Ishikawa (cell line): ENCODE measurements at regions not wholly inside any gene's neighbourhood (a gene's known extent, or its start where the extent isn't known, plus 50 kb on each side); places are given as distances from the start of the nearest gene placed in this dataset.

Experiments used
- CEBPB ChIP-seq: IDR thresholded peaks from 2 replicates; pipeline ENCODE4 v1.6.1; 2012
- CREB1 ChIP-seq: IDR thresholded peaks from 2 replicates; pipeline ENCODE4 v1.6.1; 2012; ENCODE audit warnings: low read depth
- EGR1 ChIP-seq: IDR thresholded peaks from 2 replicates; pipeline ENCODE4 v1.6.1; 2012
- EP300 ChIP-seq: IDR thresholded peaks from 2 replicates; pipeline ENCODE4 v1.6.1; 2012; ENCODE audit warnings: borderline replicate concordance
- FOXM1 ChIP-seq: IDR thresholded peaks from 2 replicates; pipeline ENCODE4 v1.6.1; 2012; ENCODE audit warnings: low read depth, borderline replicate concordance
- NFIC ChIP-seq: IDR thresholded peaks from 2 replicates; pipeline ENCODE4 v1.6.1; 2012
- RAD21 ChIP-seq: IDR thresholded peaks from 2 replicates; pipeline ENCODE4 v1.6.1; 2012; ENCODE audit warnings: low read depth
- TAF1 ChIP-seq: IDR thresholded peaks from 2 replicates; pipeline ENCODE4 v1.6.1; 2012; ENCODE audit warnings: low read depth, mild to moderate bottlenecking
- TCF12 ChIP-seq: IDR thresholded peaks from 2 replicates; pipeline ENCODE4 v1.6.1; 2012; ENCODE audit warnings: low read depth
- TEAD4 ChIP-seq: IDR thresholded peaks from 2 replicates; pipeline ENCODE4 v1.6.1; 2012
- USF1 ChIP-seq: IDR thresholded peaks from 2 replicates; pipeline ENCODE4 v1.6.1; 2012
- YY1 ChIP-seq: IDR thresholded peaks from 2 replicates; pipeline ENCODE4 v1.6.1; 2012; ENCODE audit warnings: low read depth
- ZBTB7A ChIP-seq: IDR thresholded peaks from 2 replicates; pipeline ENCODE4 v1.6.1; 2012; ENCODE audit warnings: low read depth
- TF ChIP-seq, protein P1 (sequence below): IDR thresholded peaks from 2 replicates; pipeline ENCODE4 v1.6.1; 2012; ENCODE audit warnings: low read depth, mild to moderate bottlenecking
- TF ChIP-seq, protein P2 (sequence below): IDR thresholded peaks from 2 replicates; pipeline ENCODE4 v1.6.1; 2012

DNA sequence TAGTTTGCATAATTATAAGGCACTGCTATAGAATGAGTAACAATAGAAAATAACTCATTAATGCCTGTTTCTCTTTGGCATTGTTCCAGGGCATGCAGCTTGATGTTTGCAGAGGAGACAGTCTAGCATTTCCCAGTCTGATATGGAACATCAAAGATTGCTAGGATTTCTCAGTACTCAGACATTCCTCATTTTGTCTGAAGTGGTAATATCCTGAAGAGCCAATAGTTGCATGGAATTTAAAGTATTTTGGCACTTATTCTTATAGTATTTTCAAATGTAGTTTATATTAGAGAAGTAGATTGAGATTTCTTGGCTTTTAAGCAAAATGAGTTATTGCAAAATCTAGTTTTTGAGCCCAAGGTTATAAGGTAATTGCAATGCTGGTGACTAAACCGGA, 337.3 kb upstream of the E2F7 start:
- TF ChIP-seq, protein P1, sequence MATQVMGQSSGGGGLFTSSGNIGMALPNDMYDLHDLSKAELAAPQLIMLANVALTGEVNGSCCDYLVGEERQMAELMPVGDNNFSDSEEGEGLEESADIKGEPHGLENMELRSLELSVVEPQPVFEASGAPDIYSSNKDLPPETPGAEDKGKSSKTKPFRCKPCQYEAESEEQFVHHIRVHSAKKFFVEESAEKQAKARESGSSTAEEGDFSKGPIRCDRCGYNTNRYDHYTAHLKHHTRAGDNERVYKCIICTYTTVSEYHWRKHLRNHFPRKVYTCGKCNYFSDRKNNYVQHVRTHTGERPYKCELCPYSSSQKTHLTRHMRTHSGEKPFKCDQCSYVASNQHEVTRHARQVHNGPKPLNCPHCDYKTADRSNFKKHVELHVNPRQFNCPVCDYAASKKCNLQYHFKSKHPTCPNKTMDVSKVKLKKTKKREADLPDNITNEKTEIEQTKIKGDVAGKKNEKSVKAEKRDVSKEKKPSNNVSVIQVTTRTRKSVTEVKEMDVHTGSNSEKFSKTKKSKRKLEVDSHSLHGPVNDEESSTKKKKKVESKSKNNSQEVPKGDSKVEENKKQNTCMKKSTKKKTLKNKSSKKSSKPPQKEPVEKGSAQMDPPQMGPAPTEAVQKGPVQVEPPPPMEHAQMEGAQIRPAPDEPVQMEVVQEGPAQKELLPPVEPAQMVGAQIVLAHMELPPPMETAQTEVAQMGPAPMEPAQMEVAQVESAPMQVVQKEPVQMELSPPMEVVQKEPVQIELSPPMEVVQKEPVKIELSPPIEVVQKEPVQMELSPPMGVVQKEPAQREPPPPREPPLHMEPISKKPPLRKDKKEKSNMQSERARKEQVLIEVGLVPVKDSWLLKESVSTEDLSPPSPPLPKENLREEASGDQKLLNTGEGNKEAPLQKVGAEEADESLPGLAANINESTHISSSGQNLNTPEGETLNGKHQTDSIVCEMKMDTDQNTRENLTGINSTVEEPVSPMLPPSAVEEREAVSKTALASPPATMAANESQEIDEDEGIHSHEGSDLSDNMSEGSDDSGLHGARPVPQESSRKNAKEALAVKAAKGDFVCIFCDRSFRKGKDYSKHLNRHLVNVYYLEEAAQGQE = no peak
- no peak for TF ChIP-seq CEBPB
- TF ChIP-seq, protein P2, sequence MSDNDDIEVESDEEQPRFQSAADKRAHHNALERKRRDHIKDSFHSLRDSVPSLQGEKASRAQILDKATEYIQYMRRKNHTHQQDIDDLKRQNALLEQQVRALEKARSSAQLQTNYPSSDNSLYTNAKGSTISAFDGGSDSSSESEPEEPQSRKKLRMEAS = no peak
- no peak for TF ChIP-seq NFIC
- TF ChIP-seq EGR1 = no peak
- TF ChIP-seq USF1 = no peak

GRCh38 chr12:77401770-77402081, 336.4 kb upstream of the E2F7 start:
- TF ChIP-seq TCF12 = no peak
- TF ChIP-seq USF1 = no peak
- TF ChIP-seq TEAD4 = no peak
- no peak for TF ChIP-seq EP300
- no peak for TF ChIP-seq EGR1
- TF ChIP-seq, protein P1 = no peak
- no peak for TF ChIP-seq NFIC
- no peak for TF ChIP-seq CEBPB
- no peak for TF ChIP-seq ZBTB7A
- no peak for TF ChIP-seq FOXM1
- TF ChIP-seq CREB1 = no peak
- TF ChIP-seq YY1 = no peak
- TF ChIP-seq TAF1 = no peak
- TF ChIP-seq, protein P2 = no peak
- no peak for TF ChIP-seq RAD21

- no peak for TF ChIP-seq YY1
- TF ChIP-seq ZBTB7A = no peak
- no peak for TF ChIP-seq EGR1
- no peak for TF ChIP-seq TCF12
- no peak for TF ChIP-seq EP300
- no peak for TF ChIP-seq RAD21
- TF ChIP-seq, protein P2 = no peak
- TF ChIP-seq CREB1 = no peak
- TF ChIP-seq TEAD4 = no peak
- TF ChIP-seq TAF1 = no peak
- TF ChIP-seq, protein P1 = no peak
- no peak for TF ChIP-seq NFIC
- no peak for TF ChIP-seq USF1
- TF ChIP-seq FOXM1 = no peak
- TF ChIP-seq CEBPB = no peak
These were observed 335.8 kb upstream of the E2F7 start for GRCh38 chr12:77401064-77401769.

DNA sequence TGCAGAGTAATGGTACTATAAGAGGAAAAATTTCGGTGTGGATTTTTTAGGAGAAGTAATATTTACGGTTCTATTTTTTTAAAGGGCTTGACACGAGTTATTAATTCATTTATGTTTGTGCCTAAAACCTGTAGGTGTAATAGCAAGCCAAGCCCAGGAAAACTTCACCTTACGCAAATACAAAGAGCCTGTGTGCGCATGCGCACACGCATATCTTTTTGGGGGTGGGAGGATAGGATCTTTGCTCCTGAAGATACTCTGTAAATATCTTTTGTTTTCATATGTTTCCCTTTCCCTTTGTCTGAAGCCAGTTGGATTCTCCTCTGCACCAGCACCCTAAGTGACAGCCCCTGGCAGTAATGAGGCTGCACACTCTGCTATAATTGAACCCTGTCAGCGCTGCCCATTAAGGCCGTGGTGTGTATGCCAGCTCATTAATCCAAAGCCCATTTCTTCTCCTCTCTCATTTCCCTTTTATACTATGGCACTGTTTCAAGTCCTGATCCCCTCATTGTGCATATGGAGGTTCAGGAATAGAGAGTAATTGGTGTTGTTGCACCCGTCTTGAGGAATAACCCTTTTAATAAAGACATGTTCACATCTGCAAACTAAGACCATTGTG, 327.2 kb upstream of the E2F7 start:
- TF ChIP-seq, protein P1 = no peak
- TF ChIP-seq TAF1 (no peak), EGR1 (no peak), FOXM1 (no peak)
